GM19463 (cell line): ENCODE measurements at regions not wholly inside any gene's neighbourhood (a gene's known extent, or its start where the extent isn't known, plus 50 kb on each side); places are given as distances from the start of the nearest gene placed in this dataset.

Source experiments
- ATAC-seq: cut with Tn5 transposase; IDR thresholded peaks from one replicate; pipeline ENCODE4 v1.9.1; 2021; ENCODE audit warnings: mild to moderate bottlenecking, moderate library complexity; ENCODE audit not compliant: unreplicated experiment

- ATAC-seq, result no peak
Measured at GRCh38 chr18:65326805-65327204, 424.0 kb upstream of the CDH7 start.

GRCh38 chr18:65322895-65323294 lies 427.9 kb upstream of the CDH7 start:
- ATAC-seq, result no peak

GRCh38 chr18:65298422-65298821 lies 452.4 kb upstream of the CDH7 start:
- no peak for ATAC-seq

GRCh38 chr18:65288908-65289307 lies 461.9 kb upstream of the CDH7 start:
- ATAC-seq, result no peak

- no peak for ATAC-seq
Measured at GRCh38 chr18:65287652-65288051, 463.2 kb upstream of the CDH7 start.

- no peak for ATAC-seq
Measured at GRCh38 chr18:65282096-65282495, 468.7 kb upstream of the CDH7 start.

GRCh38 chr18:65279668-65280305 lies 471.0 kb upstream of the CDH7 start:
- no peak for ATAC-seq

- ATAC-seq, result no peak
Measured at GRCh38 chr18:65278939-65279667, 471.7 kb upstream of the CDH7 start.

GRCh38 chr18:65269375-65269774 lies 481.4 kb upstream of the CDH7 start:
- no peak for ATAC-seq

- no peak for ATAC-seq
Measured at GRCh38 chr18:65265761-65266160, 485.1 kb upstream of the CDH7 start.

GRCh38 chr18:65260030-65260429 lies 490.8 kb upstream of the CDH7 start:
- ATAC-seq, result no peak

GRCh38 chr18:65259403-65259802 lies 491.4 kb upstream of the CDH7 start:
- no peak for ATAC-seq

- ATAC-seq, result no peak
Measured at GRCh38 chr18:65257149-65257548, 493.7 kb upstream of the CDH7 start.

- ATAC-seq, result no peak
Measured at GRCh38 chr18:65255417-65255816, 495.4 kb upstream of the CDH7 start.

GRCh38 chr18:65239787-65240186 lies 511.0 kb upstream of the CDH7 start:
- ATAC-seq, result no peak

- no peak for ATAC-seq
Measured at GRCh38 chr18:65235966-65236624, 514.7 kb upstream of the CDH7 start.

- ATAC-seq, result no peak
Measured at GRCh38 chr18:65230311-65230710, 520.5 kb upstream of the CDH7 start.

GRCh38 chr18:65227970-65228369 lies 522.8 kb upstream of the CDH7 start:
- ATAC-seq, result no peak

- no peak for ATAC-seq
Measured at GRCh38 chr18:65221736-65222135, 529.1 kb upstream of the CDH7 start.

- ATAC-seq, result no peak
Measured at GRCh38 chr18:65221115-65221514, 529.7 kb upstream of the CDH7 start.

GRCh38 chr18:65215865-65216466 lies 534.8 kb upstream of the CDH7 start:
- ATAC-seq, result no peak

GRCh38 chr18:65214456-65214855 lies 536.4 kb upstream of the CDH7 start:
- no peak for ATAC-seq
